ENCODE measurements at regions not wholly inside any gene's neighbourhood (a gene's known extent, or its start where the extent isn't known, plus 50 kb on each side); places are given as distances from the start of the nearest gene placed in this dataset.

- no peak for DNase-seq (ENCODE audit: extremely low spot score)
- TF ChIP-seq, protein P1, sequence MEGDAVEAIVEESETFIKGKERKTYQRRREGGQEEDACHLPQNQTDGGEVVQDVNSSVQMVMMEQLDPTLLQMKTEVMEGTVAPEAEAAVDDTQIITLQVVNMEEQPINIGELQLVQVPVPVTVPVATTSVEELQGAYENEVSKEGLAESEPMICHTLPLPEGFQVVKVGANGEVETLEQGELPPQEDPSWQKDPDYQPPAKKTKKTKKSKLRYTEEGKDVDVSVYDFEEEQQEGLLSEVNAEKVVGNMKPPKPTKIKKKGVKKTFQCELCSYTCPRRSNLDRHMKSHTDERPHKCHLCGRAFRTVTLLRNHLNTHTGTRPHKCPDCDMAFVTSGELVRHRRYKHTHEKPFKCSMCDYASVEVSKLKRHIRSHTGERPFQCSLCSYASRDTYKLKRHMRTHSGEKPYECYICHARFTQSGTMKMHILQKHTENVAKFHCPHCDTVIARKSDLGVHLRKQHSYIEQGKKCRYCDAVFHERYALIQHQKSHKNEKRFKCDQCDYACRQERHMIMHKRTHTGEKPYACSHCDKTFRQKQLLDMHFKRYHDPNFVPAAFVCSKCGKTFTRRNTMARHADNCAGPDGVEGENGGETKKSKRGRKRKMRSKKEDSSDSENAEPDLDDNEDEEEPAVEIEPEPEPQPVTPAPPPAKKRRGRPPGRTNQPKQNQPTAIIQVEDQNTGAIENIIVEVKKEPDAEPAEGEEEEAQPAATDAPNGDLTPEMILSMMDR (IDR thresholded peaks at IDR 0.05; ENCODE audit: control extremely low read depth, extremely low read depth, low read depth, missing control alignments), result no peak
- POLR2A ChIA-PET, result no interaction called here
- CTCF ChIA-PET, result no interaction called here
Measured at GRCh38 chr1:100791586-100791985, 72.0 kb downstream of the VCAM1 start.

GRCh38 chr1:100793659-100794058 is 74.1 kb downstream of the VCAM1 start:
- POLR2A ChIA-PET, result no interaction called here
- TF ChIP-seq, protein P1 (IDR thresholded peaks at IDR 0.05; ENCODE audit: control extremely low read depth, extremely low read depth, low read depth, missing control alignments), result no peak
- DNase-seq (ENCODE audit: extremely low spot score), result no peak
- CTCF ChIA-PET, result interaction anchor here (0.9 to 1.2 kb wide), 3 partner anchors 8 to 76 kb away, joined by 3 to 4 read pairs (median 3); no protein-coding TSS in a partner anchor

DNA sequence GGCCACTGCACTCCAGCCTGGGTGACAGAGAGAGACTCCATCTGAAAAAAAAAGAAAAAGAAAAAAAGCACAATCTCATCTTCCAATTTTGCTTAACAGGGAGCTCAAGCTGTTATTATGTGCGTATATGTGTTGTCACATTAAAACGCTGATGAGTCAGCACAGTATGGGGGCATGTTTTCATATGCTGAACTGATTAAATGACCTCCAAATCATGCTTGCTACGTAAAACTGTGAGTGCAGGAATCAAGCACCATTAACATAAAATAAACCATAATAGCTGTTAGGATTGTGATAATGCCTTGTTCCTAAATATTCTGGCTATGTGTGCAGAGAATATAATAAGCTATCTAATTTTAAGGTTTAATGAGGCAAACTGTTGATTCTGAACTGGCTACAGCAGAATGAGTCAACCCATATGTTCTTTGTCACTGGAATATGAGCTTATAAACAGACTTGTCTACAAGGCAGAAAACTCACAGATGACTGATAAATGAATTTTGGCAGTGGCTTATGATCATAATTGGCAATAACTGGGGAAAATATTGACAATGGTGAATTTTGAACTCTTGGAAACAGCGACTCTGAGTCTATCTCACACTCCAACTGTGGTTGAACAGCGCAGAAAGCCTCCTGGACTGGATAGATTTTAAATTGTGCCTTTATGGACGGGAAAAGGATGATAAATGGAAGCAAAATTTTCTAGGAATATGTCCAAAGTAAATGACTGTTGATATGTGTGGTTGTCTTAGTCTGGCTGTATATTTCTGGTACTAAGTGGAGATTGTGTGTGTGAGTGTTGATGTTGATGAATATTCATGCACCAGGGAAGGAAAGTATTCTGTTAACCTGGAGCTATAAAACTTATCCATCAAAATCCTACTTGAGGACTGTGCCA is 75.5 kb downstream of the VCAM1 start:
- TF ChIP-seq, protein P1 (IDR thresholded peaks at IDR 0.05; ENCODE audit: control extremely low read depth, extremely low read depth, low read depth, missing control alignments), result no peak
- ChIA-PET CTCF (interaction anchor here (0.9 to 1.2 kb wide), 4 partner anchors 9 to 75 kb away, joined by 3 to 4 read pairs (median 3); no protein-coding TSS in a partner anchor), POLR2A (no interaction called here)
- DNase-seq (ENCODE audit: extremely low spot score), result no peak

DNA sequence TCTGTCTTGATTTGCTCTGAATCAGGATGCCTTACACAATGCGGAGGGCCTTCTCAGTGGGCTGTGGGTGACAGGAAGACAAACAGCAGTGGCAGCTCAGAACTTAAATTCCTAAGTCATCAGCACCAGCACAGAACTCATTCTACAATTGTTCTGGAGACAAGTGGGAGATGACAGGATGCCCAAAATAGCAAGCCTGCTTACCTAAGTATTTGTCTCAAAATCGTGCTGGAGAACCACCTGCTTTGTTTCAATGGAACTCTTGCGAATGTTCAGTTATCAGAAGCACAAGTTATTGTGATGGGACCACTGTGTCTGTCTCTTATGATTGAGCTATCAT is 76.1 kb downstream of the VCAM1 start:
- ChIA-PET CTCF (interaction anchor here (1.0 kb wide), 1 partner anchor 8 kb away, joined by 3 read pairs; no protein-coding TSS in a partner anchor), POLR2A (no interaction called here)
- TF ChIP-seq, protein P1 (IDR thresholded peaks at IDR 0.05; ENCODE audit: control extremely low read depth, extremely low read depth, low read depth, missing control alignments), result no peak
- DNase-seq (ENCODE audit: extremely low spot score), result no peak

- CTCF ChIA-PET, result interaction anchor here (0.9 kb wide), 1 partner anchor 10 kb away, joined by 3 read pairs; no protein-coding TSS in a partner anchor
- TF ChIP-seq, protein P1 (IDR thresholded peaks at IDR 0.05; ENCODE audit: control extremely low read depth, extremely low read depth, low read depth, missing control alignments), result no peak
- no peak for DNase-seq (ENCODE audit: extremely low spot score)
- POLR2A ChIA-PET, result no interaction called here
Measured at GRCh38 chr1:100796046-100796445, 76.5 kb downstream of the VCAM1 start.

- DNase-seq (ENCODE audit: extremely low spot score), result no peak
- TF ChIP-seq, protein P1 (IDR thresholded peaks at IDR 0.05; ENCODE audit: control extremely low read depth, extremely low read depth, low read depth, missing control alignments), result no peak
- POLR2A ChIA-PET, result no interaction called here
- CTCF ChIA-PET, result interaction anchor here (1.2 to 1.4 kb wide), 2 partner anchors 15 to 489 kb away, joined by 3 to 4 read pairs; no protein-coding TSS in a partner anchor
Measured at GRCh38 chr1:100799548-100799947, 80.0 kb downstream of the VCAM1 start.
